NCI-H82 treated with DMSO at 0.1 percent for 48 hours (cell line): ENCODE measurements at regions not wholly inside any gene's neighbourhood (a gene's known extent, or its start where the extent isn't known, plus 50 kb on each side); places are given as distances from the start of the nearest gene placed in this dataset.

Source experiments
- DNase-seq: peaks from one replicate; lab custom pipeline; 2025; ENCODE audit not compliant: unreplicated experiment; lab: John Stamatoyannopoulos, UW

DNA sequence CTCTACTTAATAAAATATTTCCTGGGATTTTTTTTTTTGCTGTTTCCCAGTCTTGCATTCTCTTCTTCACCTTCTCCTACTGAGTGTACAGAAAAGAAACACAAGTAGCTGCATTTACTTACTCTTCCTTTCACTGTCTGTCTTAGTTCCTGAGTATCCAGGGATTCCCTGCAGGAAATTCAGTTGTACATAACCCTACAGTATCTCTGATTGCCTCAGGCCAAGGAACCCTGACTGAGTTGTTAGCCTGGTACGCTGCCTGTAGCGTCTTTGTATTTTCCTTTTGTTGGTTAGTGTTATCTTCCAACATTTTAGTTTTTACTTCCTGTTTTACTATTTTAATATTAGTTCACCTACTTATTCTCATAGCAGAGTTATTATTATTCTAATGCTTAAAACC, 142.5 kb upstream of the ROBO1 start:
- DNase-seq = no peak

DNA sequence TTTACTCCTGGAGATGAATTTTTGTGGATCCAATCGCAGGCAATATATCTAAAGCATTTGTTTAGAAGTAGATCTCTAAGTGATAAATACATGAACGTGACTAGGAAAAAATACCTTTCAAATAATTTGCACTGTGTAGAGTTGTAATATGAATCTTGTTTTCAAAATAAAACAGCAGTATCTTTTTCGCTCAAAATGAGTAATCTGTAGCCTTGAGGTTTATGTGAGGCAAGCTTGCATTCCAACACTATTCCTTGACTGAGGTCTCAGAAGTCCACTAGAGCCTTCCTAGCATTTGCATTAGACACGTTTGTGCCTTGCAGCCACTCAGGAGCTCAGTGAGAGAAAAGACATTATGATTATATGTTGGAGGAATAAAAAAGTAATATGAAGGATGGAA, 138.3 kb upstream of the ROBO1 start:
- DNase-seq = no peak

DNA sequence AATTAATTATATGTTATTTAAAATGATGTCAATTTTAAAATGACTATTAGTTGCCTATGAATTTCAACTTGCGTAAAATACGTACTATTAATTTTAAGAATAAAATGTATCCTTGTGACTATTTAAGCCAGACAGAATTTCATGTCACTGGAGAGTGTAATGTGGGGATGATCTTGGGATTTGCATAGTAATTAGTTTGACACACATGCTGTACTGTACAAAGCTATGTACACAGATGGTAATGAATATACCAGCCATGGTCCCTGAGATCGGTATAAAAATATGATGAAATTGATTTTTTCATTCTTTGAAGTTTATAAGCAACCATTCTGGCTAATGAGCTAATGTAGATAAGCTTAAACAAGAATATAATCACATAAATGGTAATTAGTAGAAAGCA, 134.4 kb upstream of the ROBO1 start:
- DNase-seq = peak; percentile 27

DNA sequence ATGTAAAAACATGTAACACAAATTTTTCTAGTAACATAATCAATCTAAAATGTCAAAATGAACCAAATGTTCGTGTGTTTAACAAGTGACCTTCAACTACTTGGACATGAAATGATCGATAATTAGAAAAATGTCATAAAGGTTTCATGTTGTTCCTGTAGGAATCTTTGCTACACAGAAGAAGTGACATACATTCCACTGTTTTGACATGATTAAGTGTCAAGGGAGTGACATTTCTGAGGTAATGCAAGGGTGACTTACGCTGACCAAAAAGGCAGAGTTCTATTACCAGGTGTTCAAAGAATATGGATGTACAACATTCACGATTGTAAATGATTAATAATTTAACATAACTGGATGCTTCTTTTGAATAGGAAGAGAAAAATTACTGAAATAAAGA, 131.1 kb upstream of the ROBO1 start:
- DNase-seq = no peak

DNA sequence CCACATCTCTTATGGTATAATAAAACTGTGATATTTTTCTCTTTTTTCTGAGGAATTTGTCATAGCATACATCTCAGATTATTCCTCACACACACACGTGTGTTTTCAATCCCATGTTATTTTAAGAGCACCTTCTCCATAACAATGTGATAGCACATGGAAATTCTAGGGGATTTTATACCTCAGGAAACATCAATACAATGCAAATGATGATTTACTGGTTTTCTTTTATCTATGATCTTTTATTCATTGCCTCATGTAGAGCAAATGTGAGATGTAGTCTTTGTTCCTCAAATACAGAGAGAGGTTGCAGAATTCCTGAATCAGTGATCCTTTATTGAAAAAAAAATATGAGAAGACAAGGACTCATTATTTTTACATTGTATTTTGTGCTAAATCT, 128.3 kb upstream of the ROBO1 start:
- no peak for DNase-seq

DNA sequence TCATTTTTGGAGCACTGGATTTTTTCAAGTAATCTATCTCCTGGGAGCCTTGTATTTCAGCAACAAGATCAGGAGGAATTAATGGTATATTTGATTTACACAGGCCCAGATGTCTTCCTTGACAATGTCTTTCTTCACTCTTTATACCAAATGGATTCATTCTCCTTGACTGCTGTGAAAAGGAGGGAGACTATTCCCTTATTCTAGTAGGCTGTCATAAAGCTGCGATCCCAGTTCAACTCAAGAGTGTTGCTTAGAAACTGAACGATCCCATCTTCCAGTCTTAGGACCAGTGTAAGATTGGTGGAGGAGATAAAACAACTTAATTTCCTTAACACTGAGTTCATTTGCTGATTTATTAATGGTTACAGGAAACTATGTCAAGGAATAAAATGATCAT, 119.4 kb upstream of the ROBO1 start:
- DNase-seq = no peak

DNA sequence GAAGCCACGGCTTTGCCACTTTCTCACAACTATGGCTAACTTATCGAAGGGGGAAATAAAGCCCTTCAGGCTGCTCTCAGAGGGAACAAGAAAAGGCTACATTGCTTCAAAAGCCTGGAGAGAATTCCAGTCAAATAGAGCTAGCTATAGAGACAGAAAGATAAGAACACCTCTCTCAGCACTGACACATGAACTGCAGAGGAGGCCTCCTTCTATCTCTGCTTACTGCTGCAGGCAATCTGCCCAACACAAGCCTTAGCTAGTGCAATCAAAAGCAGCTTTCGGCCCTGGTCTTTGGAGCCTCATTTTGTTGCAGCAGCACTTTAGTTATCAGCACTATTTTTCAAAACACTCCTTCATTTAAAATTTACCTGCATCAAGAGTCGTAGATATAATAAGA, 118.4 kb upstream of the ROBO1 start:
- DNase-seq = no peak

DNA sequence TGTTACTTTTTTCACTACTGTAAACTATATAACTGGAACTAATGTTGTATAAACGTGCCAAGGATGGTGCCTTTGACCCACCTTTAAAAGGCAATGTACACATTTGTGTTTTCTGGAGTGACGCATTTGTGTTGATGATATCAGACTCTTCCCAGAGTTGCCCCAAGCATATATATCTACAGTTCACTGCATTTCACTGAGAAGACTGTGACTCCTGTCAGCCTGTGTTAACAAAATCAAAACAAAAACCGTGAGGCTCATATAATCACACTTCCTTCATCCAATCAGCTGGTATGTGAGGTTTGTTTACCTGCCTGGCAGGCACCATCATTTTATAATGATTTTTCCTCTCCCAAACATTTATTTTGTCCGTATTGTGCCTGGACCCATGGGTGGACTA, 117.6 kb upstream of the ROBO1 start:
- DNase-seq = no peak

DNA sequence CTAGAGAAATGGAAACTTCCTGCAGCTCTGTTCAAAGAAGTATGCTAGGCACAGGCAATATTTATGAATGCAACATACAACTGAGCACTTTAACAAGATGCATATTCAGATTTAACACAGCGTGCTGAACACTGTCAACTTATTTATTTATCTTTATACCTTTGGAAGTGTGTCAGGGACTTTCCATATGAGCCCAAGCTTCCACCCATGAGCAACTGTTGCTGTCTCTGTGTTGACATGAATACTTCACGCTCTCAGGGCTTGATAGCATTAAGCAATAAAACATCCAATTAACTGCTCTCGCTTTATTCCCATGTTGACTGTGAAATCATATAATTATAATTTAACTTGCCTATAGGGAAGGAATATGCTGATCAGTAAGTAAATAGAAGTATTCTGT, 116.6 kb upstream of the ROBO1 start:
- no peak for DNase-seq

DNA sequence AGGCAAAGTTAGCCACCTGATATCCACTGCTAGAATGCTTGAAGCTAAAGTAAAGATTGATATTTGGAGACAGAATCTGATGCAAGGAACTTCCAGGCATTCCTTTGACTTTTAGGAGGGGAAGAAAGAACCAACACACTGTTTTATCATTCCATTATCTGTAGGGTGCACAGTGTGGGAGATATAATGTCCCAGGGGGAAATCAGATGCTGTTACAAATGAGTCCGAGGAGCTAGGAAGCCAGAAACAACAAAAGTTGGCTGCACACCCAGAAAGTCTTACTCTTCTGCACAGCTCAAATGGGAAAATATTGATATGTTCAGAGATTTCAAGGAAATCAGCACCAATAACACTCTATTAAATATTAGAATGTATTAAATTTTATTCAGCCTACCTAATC, 113.6 kb upstream of the ROBO1 start:
- DNase-seq = no peak

DNA sequence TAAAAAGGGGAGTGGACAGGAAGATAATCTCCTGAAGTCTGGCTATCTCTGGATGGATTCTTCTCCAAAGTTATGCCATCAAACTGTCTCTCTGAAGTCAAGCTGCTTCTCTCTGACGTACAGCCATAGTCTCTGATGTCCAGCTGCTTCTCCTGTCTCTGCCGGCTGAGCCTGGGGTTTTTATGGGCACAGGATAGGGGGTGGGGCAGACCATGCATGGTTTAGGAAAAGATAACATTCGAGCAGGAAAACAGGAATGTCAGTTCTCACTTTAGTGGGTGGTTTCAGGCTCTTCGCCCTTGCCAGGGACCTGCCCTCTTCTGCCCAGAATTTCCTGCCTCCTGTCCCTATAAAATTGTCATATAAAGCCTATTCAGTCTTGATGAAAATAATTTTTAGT, 110.9 kb upstream of the ROBO1 start:
- DNase-seq = no peak

DNA sequence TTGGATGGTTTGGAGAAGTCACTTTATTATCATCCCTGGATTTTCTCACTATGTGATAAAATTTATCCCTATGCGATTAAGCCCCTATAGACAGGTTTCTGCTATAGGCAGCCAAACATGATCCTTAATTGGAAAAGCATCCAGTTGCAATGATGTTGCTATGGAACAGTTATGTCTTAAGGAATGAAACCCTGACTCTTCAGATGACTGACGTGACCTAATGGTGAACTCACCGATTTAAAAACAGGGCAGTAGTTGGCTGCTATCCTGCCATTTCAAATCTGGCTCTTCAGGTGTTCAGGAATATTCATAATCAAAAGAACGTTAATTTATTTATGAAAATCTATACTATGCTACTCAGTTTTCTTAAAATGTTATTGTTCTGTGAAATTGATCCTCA, 106.8 kb upstream of the ROBO1 start:
- no peak for DNase-seq

DNA sequence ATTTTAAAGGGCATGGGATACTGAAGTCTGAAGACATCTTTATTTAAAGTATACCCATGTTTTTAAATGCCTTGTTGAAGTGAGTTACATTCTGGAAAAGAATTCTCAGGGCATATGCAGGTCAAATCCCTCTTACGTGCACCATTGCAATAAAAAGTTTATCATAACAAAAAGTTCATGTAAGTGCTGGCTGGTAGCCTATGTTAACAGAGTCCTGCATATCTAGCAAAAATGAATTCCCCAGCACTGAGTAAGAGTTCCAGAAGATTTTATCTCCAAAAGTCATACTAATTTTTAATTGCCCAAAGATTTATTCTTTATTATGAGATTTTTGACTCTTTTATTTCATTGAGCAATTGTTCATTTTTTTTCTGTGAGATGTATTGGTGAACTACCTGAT, 104.7 kb upstream of the ROBO1 start:
- DNase-seq = no peak

DNA sequence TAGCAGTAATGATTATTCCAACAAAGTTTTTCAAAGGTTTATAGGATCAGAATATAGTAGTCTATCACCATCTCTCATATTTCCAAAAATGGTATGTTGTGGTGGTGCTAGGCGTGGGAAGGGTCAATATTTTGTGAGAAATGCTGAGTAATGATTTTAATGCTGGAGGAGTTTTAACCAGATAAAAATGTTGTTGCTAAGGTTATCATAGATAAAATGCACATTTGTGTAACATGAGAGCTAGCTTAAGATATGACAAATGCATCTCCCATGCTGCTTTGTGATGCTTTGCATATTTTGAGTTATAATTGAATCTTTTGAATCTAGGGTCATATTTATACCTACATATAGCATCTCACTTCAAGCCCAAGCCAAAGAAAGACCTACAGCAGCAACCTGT, 103.9 kb upstream of the ROBO1 start:
- no peak for DNase-seq

DNA sequence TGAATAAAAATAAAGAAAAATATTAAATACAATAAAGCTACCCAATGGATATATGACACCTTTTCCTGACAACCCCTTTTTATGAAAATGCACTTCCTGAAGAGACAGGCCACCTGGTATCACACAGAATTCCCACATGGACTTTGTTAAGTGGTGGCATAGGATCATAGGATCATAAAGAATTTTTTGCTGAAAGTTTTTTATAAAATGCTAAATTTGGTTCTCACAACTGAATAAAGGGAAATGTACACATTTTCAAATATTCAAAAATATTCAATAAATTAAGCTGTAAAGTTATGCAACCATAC, 102.5 kb upstream of the ROBO1 start:
- DNase-seq = no peak

DNA sequence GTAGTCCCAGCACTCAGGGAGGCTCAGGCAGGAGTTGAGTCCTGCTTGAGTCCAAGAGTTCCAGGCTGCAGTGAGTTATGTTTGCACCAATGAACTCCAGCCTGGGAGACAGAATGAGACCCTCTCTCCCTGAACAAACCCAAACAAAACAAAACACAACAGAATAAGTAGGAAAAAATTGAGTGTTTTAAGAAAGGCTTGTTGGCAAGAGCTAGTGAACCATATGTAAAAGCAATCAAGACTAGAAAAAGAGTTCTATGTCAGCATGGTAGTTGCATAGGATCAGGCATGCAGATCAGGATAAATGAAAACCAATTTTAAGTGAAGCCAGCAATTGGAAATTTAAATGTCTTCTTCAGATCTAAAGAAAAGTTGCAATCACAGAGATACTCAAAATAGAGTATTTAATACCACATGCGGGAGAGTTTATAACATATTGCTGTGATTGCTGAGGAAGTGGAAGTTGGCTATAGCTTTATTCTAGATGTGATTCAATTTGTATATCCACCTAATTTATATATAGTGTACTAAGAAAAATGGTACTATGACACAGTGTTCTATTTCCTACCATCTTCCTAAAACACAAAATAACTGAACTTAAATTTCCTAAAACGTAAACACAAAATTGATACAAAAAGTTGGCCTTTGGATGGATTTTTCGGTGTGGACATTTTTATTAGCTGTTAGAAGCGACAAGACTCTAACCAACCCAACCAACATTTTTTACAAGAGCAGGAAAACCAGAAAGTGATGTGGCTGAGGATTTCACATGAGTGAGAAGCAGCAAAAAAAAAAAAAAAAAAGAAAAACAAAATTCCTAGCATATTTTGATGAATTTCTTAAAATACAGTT, 101.9 kb upstream of the ROBO1 start:
- no peak for DNase-seq

DNA sequence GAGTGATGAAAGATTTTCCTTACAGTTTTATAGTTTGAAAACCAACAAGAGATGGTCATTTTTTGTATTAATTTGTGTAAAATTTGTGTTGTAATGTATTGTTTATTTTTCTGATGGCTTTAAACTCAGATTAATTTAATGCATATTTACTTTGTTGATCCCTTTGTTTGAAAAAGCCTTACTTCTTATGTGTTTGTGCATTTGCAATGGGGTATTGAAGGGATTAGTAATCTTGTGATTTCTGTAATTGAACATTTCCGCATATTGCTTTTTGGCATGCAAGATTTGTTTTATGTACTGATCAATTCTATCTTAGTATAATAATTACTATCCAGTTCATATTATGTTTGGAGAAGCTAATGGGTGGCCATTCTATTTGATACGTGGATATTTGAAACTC, 98.4 kb upstream of the ROBO1 start:
- DNase-seq = no peak

DNA sequence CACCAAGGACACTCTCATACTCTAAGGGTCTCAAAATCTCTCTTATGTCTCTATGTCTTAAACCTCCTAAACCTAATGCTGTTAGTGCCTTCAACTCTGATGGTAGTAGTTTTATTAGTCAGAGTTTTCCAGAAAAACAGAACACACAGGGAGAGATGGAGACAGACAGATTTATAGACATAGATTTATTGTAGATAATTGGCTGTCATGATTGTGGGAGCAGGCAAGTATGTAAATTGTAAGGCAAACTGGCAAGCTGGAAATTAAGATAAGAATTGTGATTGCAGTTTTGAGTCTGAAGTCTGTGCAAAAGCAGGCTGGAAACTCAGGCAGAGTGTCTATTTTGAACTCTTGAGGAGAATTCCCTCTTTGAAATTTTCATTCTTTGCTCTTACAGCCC, 96.3 kb upstream of the ROBO1 start:
- DNase-seq = no peak

DNA sequence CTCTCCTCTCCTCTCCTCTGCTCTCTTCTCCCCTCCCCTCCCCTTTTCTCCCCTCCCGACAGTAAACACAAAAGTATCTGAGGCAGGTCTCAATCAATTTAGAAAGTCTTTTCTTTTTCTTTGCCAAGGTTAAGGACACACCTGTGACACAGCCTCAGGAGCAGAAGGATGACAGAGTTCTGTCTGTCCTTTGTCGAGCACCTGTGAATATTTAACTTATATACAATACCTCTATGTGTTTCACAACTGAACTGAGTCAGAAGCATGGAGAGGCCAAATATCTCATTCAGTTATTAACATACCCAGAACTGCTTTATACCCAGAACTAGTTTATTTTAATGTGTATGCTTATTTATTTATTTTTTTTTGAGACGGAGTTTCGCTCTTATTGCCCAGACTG, 81.1 kb upstream of the ROBO1 start:
- no peak for DNase-seq

DNA sequence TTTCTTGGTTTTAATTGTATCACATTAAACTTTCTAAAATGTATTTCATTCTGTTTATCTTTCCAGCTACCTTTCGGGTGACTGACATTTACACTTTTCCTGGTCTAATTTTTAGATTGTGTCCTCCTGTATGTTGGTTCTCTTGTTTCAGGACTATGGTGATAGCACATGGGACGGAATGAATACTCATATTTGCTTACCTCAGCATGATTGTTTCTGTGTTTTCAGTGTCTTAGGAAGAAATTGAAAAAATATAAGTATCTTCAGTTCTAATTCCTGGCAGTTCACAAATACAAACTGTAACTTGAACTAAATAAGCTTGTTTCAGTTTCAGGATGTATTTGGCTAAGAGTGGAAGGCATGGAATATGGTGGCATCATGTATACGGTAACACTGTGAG, 80.1 kb upstream of the ROBO1 start:
- no peak for DNase-seq

DNA sequence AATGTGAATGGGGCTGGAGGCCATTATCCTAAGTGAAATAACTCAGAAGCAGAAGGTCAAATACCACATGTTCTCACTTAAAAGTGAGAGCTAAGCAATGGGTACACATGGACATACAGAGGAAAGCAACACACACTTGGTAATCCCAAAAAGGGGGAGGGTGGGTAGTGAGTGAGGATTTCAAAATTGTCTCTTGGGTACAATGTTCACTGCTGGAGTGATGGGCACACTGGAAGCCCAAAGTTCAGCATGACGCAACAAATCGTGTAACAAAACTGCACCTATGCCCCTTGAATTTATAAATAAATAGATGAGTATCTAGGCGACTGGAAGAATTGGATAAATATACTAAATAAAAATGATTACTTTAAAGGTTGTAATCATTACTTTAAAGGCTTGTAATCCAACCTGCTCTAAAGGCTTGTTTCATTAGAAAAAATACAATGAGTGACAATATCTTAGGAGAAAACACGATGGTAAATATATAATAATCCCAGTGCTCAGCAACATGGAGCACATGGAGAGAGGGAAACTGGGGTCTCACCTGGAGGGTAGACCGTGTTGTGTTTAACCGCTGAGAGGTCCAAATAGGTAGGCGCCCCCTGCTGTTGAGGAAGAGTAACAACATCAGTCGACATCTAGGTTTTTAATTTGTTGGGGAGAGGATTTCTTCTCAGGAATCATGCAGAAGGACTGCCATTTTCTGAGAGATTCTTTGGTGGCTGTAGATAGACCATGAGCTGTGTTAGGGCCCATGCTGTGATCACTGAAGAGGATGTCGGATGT, 78.5 kb upstream of the ROBO1 start:
- DNase-seq = no peak

DNA sequence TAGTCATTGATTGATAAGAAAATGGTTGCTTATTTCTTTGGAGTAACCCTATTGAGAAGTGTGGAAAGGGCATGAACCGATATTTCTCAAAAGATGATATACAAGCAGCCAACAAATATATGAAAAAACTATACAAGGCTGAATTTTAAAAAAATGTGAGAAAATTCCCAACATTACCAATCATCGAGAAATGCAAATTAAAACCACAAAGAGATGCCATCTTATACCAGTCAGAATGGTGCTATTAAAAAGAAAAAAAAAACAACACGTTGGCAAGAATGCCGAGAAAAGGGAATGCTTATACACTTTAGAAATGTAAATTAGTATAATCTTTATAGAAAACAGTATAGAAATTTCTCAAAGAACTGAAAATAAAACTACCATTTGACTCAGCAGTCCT, 77.7 kb upstream of the ROBO1 start:
- no peak for DNase-seq

DNA sequence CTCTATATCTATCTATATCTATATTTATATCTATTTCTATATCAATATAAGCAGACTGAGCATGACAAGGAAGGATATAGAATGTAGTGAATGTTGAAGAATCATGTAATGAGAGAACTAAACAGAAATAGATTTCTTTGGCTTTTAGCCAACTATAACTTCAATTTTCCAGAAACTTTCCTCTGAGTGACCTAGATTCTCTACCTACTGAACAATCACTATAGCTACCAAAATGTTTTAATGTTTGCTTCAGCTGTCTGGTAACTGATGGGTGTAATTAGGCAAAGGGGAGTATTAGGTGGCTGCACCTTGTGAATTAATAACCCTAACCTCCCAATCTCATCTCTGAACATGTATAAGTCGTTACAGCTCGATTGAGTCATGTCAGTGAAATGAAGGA, 76.4 kb upstream of the ROBO1 start:
- no peak for DNase-seq
